ENCODE measurements at regions not wholly inside any gene's neighbourhood (a gene's known extent, or its start where the extent isn't known, plus 50 kb on each side); places are given as distances from the start of the nearest gene placed in this dataset.

DNA sequence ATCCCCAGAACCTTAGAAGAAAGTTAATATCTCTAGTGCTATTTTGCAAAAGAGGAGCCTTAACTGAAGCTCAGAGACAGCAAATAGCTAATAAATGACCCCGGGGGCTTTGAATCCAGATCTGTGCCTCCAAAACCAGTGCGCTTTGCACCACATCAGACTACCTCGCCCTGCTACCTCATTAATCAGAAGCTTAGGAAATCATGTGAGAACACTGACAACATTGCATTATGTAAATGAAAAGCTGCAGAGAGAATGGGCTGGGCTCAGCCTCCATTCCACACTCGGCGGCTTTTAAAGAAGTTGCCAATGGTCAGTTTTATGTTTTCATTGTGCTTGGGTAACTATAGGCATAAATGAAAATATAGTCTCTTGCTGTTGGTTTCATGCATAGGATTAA is 54.0 kb upstream of the STMND1 start:
- no peak for DNase-seq (ENCODE audit: low read depth)

DNA sequence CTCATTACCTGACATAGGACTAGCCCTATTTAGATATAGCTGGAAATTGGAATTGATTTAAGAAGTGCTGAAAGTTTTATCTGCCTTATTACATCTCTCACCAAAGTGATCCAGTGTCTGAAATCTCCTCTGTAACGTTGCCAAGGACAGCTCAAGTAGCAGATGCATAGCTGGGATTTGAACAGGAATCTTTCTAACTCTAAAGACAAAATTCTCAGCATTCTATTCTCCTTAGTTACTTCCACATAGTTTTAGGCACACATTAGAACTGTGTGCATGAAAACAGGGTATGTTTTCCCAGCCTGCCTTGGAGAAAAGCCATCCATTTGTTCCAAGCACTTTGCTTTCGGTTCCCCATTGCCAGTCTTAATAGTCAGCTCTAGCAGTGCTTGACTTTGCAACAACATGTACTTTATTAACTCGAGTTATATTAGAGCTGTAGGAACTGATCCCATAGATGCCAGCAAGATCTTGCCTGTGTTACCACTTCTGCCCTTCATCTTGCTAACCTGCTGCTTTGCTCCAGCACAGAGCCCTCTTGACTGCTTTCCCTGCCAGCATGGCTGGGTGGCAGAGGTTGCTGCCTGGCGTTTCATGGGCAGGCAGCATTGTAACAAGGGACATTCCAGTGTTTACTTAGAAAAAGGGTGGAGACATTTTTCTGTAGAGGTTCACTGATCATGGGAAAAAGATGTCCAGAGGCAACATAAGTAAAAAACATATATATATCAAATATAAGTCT is 56.1 kb upstream of the STMND1 start:
- DNase-seq (ENCODE audit: low read depth) = peak; percentile 59

DNA sequence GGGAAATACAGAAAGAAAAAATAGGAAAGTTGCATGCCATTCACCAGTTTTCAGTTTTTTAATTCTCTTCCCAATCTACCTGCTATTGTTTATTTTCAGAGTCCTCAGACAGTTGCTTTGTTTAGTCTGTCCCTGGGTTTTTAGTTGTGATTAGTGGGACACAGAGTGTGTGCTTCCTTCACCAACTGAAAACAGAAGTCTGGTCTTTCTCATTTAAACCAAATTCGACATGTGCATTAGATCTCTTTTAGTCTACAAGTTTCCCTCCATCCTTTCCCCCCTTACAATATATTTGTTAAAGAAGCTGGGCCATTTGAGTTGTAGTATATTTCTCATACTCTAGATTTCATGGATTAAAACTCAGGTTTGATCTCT is 58.7 kb upstream of the STMND1 start:
- DNase-seq (ENCODE audit: low read depth) = no peak

DNA sequence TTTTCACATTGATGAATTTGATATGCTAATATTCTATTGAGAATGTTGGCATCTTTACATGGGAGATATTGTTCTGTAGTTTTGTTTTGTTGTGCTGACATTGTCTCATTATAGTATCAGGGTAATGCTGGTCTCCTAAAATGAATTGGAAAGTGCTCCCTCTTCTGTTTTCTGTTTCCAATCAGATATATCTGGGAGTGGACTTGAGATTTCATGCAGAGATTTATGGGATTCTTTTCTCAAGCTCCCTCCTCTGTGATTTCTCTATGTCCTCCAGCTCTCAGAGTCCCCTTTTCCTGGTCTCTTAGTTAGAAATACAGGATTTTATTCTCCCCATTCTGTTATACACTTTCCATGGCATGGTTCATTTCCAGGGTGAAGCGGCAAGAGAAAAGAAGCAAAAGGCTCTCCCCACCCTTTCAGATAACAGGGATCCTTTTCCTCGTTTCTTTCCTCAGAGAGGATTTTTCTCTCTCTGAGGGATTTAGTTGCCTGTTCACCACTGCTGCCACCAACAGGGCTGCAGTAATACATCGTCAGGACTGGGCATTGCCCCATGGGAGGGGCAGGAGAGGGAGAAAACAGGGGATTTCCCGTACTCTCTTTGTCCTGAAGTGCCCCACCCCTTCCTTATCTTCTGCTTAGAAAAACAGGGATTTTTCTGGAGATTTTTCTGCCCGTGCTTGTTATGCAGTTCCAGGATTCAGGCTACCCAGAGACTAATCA is 59.3 kb upstream of the STMND1 start:
- DNase-seq (ENCODE audit: low read depth) = peak; percentile 57

DNA sequence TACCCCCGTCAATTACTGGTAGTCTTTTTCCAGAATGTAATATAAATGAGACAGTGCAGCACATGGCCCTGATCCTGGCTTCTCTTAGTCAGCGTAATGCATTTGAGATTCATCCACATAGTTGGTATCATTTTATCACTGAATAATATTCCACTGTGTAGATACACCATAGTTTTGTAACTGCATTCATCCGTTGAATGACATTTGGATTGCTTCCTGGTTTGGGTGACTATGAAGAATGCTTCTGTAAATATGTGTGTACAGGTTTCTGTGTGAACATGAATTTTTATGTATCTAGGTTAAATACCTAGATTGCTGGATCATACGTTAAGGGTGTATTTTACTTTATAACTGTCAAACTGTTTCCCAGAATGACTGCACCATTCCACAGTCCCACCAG is 62.6 kb upstream of the STMND1 start:
- no peak for DNase-seq (ENCODE audit: low read depth)

DNA sequence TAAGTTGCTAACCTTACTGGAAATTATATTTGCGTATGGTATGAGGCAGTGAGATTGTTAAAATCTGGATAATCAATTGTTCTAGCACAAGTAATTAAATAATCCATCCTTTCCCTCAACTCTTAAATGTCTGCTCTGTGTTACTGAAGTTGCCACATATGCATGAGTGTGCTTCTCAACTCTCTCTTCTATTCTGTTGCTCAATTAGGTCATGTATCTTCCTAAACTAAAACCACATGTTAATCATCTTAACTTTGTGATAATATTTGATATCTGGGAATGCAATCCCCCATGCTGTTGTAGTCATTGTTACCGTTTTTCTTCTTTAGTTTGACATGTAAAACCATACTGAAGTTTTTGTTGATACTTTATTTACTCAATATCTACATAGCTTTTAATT is 63.5 kb upstream of the STMND1 start:
- peak; percentile 80 for DNase-seq (ENCODE audit: low read depth)

DNA sequence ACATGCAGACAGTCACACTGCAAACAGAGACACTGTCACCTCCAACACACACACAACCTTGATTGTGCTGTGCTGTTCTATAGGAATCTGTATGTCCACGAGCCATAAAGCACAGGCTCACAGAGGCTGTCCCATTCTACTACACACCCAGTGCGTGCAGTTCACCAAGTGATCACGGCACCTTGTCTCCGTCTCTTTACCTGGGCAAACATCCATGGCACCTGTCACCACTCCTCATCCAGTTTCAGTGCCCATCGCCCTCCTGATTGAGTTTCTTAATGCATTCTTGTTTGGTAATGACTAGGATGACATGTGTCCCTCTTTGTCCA is 65.8 kb upstream of the STMND1 start:
- DNase-seq (ENCODE audit: low read depth) = no peak

DNA sequence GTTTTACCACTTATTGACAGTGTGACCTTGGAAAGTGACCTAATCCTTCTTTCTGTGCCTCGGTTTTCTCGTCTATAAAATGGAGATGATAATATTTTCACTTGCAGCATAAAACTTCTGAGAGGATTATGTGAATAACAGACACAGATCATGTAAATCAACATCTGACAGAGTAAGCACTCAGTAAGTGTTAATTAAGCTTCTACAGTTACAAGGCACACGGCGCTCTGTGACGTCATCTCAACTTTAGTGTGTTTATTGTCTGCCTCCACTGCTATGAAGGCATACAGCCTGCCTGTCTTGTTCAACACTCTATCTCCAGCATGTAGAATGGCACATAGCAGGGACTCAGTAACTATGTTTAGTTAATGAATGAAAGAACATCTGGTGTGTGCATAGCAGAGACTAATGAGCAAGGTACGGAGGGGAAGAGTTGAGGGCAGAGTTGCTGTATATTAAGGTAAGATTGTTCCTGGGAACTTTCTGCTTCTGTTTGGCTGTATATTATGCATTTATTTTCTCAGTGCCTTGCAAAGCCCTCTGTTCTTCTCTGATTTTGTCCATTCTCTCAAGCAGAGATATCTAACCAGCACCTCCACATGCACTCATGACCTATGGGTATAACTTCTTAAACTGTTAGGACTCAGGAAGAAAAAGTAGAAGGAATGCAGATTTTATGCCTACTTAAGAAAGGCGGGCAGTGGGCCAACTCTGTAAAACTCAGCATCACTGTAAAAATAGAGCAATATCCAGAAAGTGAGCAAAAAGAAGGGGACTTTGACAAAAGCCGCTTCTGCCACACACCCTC is 66.4 kb upstream of the STMND1 start:
- DNase-seq (ENCODE audit: low read depth) = no peak

DNA sequence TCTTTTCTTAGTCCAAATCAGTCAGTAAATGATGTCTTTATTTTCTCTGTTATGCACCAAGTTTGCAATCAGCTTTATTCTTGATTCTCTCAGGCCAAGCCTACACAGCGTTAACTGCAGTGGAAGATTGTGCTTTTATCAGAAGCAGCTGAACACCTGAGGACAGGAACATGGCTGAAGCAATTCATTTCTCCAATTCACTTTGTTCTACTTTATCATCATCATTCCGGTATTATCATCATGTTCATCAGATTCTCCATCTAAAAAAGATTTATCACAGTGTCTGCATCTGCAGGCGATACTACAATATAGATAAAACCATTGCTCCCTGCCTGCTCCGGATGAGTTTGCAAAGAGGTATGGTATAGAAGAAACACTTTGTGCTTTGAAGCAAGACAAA is 68.1 kb upstream of the STMND1 start:
- no peak for DNase-seq (ENCODE audit: low read depth)

DNA sequence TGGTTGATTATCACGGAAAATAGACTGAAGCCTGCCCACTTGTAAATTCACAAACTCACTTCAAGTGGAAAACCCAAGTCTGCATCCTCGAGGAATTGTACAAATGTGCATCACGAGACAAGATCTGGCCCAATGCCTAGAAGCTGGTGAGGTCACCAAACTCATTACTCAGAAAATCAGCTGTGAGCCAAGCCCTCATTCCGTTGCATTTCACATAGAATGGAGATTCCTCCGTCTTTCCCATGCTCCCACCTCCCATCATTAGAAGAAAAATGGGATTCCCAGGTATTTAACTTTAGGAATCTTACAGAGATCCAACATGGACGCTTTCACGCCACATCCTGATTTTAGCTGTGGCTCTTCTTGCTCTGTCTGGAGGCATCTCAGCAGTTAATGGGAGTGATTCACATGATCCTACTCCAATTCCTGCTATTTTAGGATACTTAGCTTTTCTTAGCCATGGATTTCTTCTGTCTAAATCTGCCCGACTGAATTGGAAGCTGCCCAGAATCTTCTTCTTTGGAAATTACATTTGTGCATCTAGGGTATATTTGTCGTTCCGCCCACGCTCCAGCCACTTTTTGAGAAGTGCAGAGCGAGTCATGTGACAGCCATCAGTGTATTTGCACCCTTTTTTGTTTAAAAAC is 68.7 kb upstream of the STMND1 start:
- peak; percentile 88 for DNase-seq (ENCODE audit: low read depth)

DNA sequence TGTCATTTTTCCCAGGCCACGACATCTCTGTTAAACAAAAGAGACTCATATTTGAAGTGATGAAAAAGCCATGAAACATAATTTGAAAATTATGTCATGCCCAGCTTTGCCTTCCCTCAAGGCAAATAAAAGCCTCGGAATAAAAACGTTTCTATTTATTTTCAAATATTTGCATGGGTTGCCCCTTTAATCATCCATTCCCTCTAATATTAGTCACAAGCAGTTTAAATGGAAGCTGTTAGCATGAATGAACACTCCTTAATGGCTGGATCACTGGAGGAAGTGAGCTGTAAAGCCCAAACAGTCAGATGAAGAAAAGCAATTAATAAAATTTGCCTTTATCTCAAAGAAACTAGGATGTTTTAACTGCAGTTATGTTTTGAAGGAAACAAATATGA is 69.3 kb upstream of the STMND1 start:
- DNase-seq (ENCODE audit: low read depth) = peak; percentile 12

DNA sequence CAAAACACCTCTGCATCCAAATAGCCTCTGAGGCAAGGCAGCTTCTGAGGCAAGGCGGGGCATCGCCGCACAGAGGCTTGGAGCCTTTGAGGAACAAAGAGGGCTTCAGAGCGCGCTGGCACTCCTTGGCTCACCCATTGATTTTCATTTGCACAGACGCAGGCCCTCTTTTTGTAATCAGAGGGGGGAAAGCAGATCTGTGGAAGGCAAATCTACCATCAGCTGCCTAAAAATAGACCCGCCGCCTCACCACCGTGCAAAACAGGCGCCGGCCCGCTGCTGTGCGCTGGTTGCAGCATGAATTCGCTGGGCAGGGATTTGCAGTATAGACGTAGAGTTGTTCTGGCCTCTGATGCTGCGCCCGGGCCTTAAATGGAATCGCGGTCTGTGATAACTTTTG is 69.9 kb upstream of the STMND1 start:
- no peak for DNase-seq (ENCODE audit: low read depth)

DNA sequence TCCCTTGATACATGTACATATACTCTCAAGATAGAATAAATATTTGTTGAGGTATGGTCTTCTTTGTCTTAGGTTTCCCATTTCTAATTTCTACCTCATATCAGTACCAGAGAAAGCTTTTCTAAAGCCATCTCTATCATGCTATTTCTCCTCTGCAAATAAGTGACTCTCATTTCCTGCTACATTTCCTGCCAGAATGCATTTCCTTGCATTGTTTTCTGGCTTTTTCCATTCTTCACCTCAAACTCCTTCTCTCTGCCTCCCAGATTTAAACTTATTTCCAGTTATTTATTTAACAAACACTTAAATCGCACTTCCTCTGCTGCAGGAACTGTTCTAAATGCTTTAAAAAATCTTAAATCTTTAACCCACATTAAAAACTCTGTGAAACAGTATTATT is 74.4 kb upstream of the STMND1 start:
- DNase-seq (ENCODE audit: low read depth) = no peak

DNA sequence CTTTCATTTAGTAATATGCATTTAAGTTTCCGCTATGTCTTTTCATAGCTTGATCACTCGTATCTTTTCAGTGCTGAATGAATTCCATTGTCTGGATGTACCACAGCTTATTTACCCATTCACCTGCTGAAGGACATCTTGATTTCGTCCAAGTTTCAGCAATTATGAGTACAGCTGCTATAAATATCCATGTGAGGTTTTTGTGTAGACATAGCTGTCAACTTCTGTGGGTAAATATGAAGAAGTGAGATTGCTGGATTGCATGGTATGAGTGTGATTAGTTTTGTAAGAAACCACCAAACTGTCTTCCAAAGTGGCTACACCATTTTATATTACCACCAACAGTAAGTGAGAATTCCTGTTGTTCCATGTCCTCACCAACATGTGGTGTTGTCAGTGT is 79.2 kb upstream of the STMND1 start:
- no peak for DNase-seq (ENCODE audit: low read depth)

DNA sequence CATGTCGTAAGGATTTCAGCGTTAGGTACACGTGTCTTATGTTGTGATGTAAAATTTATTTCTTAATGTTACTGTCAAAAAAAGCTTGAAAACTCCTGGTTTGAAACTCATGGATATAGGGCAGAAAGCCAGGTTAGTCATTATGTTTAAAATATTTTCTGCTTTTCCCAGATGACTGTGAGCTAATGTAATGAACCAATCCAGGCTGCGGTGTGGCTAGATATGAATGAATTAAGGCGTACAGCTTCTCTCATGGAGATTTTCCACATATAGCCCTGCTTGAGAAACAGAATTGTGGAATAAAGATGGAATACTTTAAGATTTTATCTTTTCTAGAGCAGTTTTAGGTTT is 80.3 kb upstream of the STMND1 start:
- DNase-seq (ENCODE audit: low read depth) = no peak

DNA sequence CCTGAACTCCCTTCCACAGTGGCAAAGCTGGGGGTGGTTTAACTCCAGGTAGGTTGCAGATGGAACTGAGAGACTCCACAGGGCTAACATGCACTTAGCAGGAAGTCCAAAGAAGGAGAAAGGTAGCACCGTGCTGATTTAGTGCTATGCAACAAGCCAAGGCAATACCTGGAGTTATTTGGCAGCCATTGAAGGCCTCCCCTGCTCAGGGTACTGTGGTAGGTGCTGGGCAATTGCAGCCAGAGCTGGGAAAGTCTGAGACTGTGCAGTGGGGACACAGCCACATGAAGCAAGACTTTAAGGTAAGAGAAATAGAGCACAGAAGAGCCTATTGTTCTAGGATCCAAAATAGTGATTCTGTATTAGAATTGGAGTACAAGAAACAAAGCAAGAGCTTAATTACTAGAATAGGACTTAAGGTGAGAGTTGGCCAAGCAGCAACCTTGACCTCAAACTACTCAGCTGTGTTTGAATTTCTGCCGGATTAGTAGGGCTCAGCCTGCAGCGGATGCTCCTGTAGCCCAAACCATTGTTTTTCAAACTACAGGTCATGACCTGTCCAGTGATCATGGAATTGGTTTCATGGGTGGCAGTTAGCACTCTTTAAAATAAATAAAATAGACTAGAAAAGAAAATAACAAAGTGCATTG is 80.8 kb upstream of the STMND1 start:
- DNase-seq (ENCODE audit: low read depth) = no peak

DNA sequence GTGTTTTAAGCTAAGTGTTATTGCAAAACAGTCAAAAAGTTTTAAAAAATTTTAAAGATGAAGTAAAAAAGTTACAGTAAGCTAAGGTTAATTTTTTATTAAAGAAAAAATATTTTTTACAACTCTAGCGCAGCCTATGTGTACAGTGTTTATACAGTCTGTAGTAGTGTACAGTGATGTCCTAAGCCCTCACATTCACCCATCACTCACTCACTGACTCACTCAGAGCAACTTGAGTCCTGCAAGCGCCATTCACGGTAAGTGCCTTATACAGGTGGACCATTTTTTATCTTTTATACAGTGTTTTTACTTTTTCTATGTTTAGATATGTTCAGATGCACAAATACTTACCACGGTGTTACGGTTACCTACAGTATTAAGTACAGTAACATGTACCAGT is 83.4 kb upstream of the STMND1 start:
- no peak for DNase-seq (ENCODE audit: low read depth)

DNA sequence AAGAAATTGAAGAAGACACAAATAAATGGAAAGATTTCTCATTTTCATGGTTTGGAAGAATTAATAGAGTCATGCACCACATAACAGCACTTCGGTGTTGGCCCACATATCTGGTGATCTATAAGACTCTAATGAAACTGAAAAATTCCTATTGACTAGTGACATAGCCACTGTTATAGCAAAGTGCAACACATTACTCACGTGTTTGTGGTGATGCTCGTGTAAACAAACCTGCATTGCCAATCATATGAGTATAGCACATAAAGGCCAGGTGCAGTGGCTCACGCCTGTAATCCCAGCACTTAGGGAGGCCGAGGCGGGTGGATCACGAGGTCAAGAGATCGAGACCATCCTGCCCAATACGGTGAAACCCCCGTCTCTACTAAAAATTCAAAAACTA is 84.4 kb upstream of the STMND1 start:
- no peak for DNase-seq (ENCODE audit: low read depth)

DNA sequence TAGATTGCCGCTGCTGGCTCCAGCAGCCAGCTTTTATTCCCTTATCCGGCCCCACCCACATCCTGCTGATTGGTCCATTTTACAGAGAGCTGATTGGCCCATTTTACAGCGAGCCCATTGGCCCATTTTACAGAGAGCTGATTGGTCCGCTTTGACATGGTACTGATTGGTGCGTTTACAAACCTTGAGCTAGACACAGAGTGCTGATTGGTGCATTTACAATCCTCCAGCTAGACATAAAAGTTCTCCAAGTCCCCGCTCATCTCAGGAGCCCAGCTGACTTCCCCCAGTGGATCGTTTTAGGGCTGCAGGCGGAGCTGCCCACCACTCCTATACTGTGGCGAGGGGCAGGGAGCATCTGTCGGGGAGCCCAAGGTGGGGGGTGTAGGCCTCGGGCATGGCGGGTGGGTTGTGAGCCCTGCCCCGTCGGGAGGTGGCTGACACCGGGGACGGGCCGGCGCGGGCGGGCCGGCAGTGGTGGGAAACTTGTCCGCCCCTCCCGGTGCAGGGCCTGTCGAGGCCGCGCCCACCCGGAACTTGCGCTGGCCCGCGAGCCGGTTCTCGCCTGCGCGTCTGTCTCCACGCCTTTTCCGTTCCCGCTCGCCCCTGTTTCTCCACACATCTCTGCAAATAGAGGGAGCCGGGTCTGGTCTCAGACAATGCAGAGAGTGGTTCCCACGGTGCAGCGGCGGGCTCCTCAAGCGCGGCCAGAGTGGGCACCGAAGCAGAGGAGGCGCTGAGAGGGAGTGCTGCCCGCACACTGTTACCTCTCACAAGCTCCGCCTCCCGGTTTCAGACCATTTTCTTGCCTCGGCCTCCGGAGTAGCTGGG is 86.1 kb upstream of the STMND1 start:
- no peak for DNase-seq (ENCODE audit: low read depth)

DNA sequence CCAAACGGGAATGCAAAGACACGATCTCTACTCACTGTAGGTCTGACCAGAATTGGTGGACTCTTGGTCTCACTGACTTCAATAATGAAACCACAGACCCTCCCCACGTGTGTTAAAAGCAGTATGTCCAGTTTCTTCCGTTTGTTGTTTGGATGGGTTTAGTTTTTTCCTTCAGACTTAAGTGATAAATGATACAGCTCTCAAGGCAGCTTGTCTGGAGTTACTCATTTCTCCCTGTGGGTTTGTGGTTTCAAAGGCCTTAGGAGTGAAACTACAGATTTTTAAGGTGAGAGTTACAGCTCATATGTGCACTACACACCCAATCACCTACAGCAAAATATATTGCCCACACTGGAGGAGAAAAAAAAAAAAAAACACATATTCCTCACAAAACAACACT is 86.7 kb upstream of the STMND1 start:
- DNase-seq (ENCODE audit: low read depth) = peak; percentile 50

DNA sequence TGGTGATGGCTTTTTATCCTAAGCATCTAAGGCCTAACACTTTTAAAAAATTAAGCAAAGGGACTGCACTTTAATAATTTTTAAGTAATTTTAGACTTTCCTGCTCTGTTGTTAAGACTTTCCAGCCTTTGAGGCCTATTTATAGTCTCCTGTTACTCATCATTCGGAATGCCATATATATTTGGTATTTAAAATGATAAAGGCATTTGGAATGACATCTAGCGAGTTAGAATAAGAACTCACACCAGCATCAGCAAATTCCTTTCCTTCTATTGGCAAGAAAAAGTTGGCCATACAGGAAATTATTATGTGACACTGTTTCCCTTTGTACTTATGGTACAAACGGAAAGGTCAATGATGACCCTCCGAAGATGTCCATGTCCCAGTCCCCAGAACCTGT is 88.1 kb upstream of the STMND1 start:
- peak; percentile 69 for DNase-seq (ENCODE audit: low read depth)

Data from fibroblast of gingiva (primary cell).